ENCODE measurements at regions not wholly inside any gene's neighbourhood (a gene's known extent, or its start where the extent isn't known, plus 50 kb on each side); places are given as distances from the start of the nearest gene placed in this dataset.

GRCh38 chr1:182213163-182213562 is 151.7 kb upstream of the ZNF648 start:
- TF ChIP-seq POLR2A (IDR thresholded peaks at IDR 0.05; ENCODE audit: low read depth, low read length) (no peak), POLR2AphosphoS5 (IDR thresholded peaks at IDR 0.05; ENCODE audit: low read depth, low read length) (no peak), TAF1 (IDR thresholded peaks at IDR 0.05; ENCODE audit: low read depth, low read length) (no peak), SPI1 (IDR thresholded peaks at IDR 0.05; ENCODE audit: low read depth, low read length) (no peak), PAX5 (IDR thresholded peaks at IDR 0.05; ENCODE audit: insufficient read depth, low read length, severe bottlenecking) (no peak), POU2F2 (IDR thresholded peaks at IDR 0.05; ENCODE audit: low read depth, low read length) (no peak)
